ENCODE measurements at regions not wholly inside any gene's neighbourhood (a gene's known extent, or its start where the extent isn't known, plus 50 kb on each side); places are given as distances from the start of the nearest gene placed in this dataset.

DNA sequence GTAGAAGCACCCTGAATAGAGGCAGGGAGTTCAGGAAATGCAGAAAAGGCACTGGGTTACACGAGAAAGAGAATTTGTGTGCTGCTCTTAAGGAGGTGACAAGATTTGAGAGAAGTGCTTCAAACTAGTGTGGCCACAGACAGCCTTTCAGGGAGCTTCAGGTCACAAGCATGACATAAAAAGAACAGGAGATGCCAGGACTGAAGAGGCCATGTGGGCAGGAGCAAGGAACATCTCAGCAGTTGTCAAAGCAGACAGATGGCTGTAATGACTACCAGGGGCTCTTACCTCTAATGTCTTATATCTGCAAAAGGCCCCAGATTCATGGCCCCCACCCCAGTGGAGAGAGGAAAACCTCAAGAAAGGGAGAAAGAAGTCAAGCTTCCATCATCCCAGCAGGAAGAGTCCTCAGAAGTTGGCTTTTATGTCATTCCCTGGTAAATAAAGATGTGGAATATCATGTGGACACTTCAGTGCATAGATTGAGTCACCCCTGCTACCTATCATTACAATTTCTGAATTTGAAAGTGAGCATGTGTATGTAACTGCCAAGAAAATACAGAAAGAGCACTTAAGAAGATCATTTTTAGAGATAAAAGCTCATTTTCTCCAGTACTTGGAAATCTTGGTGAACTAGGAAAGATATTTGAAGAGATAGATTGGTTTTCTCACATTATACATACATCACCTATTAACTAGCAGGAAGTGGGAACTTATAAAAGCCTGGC is 214.4 kb upstream of the RORB start:
- DNase-seq, result no peak

DNA sequence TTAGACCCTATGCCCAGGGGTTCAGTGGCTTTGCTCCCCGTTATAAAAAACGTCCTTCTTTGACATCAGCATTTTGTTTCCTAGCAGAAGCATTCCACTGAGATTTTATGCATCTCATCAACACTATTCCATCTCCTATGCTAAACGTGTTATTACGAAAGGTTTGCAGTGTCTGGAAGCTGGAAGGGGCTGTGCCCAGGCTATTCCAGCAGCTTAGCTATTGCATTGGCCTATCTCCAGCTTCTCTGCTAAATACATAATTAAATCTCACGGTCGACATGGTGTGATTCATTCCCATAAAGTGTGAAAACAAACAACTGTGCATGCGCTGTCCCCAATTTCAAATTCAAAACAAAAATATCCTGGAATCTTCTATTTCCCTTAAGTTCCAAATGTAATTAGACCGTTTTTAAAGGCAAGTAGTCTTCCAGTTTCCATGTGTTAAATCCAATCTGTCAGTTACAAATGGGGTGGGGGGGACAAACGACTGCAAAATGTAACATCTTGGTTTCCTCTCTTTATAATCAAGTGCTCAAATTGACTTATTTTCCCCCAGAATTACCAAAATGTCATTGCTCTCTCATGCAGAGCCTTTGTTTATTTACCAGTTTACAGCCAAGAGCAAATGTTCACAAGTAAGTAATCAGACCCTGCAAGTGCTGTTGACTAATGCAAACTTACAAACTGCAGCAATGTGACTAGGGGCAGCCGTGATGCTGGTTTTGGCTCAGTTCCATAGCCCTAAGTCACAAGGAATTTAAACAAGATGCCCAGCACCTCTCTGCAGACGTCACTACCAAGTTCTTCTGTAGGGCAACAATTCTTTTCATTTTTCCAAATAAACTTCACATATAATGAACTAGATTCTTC is 212.3 kb upstream of the RORB start:
- no peak for DNase-seq

DNA sequence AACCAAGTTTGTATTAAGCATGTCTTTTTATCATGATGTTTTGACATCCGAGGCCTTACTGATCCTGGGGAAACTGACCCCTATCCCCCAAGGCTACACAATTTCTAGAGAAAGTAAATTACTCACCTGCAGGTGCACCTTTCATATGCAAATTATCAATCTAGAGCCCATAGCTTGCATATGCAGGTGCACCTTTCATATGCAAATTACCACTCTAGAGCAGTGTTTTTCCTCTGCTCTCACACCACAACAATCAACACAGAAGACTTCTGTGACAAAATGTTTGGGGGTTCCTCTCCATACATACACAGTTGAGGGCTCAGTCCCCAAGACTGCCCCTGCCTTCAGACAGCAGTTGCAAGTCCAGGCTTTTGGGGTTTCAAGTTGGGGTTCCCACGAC is 203.7 kb upstream of the RORB start:
- DNase-seq, result no peak

DNA sequence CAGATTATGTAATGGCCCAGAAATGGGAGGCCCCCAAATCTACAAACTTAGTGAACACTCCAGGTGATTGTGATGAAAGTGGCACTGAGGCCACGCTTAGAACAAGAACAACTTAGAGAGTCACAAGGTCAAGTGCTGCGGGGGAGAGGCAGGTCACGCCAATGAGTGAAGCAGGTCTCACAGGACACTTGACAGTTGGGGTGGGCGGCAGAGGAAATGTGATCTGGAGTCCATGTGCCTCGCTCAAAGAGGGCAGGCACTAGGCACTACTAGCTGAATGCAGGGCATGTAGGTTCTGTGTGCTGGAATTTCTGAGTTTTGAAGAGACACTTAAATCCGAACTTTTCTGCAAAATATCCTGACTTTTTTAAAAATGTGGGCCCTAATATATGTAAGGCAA is 193.2 kb upstream of the RORB start:
- DNase-seq, result no peak

DNA sequence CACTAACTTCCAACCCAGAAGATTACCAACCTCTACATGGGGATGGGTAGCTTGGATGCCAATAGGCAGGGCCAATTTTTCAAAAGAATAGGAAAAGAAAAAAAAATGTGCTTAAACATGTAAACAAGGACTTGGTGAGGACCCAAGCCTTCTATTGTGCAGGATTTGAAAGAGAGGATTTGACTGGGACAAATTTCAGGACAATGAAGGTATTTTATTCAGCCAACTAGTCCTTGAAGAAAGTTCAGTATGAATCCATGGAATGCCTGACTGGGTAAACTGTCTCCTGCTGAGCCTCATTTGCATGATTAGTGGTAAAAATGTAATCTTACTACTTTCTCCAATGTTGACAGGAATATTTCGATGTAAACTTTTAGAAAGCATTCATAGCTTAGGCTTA is 192.5 kb upstream of the RORB start:
- DNase-seq, result no peak

DNA sequence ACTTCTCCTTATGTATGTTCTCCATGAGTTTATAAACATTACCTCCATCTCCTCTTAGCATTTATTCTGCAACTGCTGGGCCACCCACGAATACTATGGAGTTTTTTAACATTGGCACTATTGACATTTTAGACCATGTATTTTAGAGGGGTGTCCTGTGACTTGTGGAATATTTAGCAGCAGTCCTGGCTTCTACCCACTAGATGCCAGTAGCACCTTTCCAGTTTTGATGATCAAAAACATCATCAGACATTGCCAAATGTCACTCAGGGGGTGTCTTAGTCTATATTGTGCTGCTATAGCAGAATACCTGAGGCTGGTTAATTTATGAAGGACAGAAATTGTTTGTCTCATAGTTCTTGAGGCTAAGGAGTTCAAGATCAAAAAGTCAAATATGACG is 187.5 kb upstream of the RORB start:
- DNase-seq, result no peak

DNA sequence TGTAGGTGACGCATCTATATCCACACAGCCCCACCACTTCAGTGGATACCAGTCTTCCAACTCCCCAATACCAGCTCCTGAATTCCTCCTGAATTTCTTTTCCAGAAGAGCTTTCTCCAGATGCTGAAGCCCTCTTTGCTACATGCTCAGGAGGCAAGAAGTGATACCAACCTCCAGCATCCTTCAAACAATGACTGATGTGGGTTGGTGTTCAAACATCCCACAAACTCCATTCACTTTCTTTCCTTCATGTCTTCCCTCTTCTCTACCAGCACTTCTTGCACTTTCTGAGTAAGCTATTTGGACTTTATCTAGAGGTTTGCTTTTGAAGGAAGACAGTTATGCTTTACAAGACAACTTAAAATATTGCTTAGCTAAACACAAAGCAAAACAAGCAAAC is 179.9 kb upstream of the RORB start:
- DNase-seq, result no peak

DNA sequence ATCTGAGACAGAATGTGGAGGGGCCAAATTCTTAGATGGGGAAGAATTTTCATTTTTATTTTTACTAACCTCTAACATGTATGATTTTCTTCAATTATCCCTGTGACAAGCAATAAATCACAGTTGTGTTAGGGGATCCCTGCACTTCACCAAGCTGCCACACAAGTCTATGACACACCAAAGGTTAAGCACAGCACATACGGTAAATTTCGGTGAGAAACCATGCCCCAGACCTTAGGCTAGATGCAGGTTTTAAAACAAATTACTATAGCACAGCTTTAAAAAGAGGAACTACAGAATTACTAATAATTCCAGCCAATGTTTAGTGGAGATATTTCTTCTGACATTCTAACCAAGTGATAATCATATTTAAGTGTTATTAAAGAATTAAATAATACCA is 175.7 kb upstream of the RORB start:
- no peak for DNase-seq

DNA sequence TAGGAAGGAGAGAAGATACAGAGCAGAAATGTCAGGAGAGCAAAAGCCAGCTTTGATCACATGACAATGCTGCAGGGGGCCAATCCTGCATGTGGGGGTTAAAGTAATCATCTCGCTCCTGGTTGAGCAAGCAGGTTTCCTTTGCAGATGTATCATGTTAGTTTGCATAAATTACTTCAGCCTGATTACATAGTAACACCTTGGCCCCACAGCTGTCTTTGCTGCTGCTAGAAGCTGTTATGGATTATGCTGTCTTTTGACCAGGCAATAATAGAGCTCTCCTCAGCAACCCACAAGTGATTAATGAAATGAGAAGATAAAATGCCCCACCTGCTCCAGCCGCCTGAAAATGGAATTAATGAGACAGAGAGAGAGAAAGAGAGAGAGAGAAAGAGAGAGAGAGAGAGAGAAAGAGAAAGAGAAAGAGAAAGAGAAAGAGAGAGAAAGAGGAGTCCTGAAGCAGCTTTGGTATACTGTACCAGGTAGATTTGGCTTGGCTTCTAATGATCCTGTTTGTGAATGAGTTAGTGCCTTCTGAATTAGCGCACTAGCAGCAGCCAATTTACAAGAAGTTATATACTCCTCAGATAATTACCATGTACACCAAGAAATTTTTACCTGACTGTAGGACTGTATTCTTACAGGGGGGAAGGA is 174.3 kb upstream of the RORB start:
- no peak for DNase-seq

DNA sequence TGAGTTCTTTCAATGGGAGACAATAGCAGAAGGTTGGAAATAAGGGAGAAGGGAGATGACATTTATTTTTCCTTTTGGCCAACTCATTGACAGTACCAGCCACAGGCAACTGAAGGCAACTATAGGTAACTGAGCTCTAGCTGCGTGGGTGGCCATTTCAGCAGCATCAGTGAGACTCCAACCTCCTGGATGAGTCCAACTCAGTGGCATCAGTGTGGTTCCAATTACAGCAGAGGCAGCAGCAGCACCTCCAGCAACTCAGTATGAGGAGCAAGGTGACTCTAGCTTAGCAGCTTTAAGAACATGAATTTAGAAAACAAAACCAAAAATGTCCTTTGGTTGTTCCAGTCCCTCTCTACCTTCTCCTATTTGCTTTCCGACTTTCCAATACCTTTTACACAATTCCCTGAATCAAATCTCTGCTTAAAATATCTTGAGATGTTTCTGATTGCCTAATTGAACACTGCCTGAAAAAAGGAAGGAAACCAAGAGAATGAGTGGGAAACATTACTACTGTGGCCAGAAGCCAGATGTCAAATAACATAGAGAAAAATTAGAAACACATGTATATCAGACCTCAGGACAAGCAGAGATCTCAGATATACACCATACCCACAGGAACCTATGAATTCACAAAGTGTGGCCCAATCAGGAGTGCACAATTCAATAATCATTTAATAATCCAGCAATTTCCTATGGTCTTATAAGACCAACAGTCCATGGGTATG is 166.5 kb upstream of the RORB start:
- no peak for DNase-seq

DNA sequence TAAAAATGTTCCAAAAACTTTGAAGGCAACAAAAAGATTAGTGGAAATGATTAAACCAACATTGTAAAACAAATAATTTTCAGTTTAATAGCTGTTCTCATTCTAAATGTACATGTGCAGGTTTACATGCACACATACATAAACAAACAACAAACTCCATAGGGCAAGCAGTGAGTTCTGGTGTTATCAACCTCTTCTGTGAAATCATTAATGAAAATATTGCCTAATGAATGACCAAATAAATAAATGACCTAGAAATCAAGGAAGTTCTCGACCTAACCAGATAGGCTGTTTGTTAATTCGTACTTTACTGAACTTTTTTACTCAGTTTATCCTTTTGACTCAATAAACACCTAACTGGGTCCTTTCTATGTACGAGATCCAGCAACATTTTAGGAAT is 165.5 kb upstream of the RORB start:
- DNase-seq, result no peak

DNA sequence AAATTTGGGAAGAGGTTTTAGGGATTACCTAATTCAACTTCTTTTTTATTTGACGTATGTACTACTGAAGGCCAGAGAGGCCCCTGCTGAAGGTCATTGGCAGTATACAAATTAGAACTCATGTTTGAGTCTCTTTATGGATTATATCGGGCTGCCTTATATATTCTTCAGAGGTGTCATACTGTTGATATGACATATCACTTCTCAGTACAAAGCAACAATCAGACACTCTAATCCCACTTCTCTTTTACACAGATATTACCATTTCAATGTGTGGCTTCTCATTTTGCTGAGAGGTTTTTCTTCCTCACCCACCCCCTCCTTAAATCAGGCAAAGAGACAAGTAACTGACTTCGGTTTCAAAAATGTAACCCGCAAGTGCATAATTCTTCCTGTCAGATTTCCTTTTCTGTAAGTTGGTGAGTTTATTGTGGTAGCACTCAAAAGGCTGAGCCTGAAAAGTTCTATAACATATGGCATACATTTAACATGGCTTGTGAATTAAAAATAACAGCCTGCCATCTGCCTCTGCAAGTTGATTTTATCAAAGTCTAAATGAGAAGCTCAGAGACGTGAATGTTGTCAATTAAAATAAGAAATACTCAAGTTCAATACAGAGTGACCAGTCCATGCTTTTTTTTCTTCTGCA is 163.6 kb upstream of the RORB start:
- DNase-seq, result no peak

DNA sequence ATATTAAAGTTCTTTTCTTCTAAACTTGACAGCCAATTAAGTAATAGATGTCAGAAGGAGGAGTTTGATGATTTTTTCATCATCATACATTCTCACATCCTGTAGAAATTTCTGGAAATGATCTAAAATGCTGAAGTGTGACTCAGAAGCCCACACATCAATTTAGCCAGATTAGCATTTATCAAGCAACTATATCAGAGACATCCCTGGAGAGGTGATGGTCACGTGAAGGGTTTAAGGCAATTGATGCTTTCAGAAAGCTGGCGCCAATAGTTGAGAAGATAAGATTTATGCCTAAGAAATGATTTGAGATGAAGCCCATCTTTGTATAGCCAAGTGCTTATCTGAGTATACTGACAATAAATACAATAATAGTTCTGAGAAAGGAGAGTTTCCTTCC is 162.9 kb upstream of the RORB start:
- DNase-seq, result no peak

DNA sequence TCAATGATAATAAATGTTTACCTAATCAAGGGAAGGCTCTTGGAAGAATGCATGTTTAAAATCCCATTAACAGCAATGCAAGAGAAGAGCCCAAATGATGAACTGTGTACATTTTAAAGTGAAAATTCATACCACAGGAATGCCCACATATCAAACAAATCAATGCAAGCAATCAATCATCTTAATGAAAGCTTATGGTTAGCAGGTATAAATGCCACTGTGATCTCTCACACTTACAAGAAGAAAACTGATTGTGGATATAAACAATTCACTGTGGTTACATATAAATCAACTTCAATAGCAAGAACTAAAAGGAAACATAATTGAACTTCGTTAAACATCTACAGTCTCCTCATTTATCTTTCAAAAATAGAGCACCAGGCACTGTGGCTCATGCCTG is 161.0 kb upstream of the RORB start:
- no peak for DNase-seq

DNA sequence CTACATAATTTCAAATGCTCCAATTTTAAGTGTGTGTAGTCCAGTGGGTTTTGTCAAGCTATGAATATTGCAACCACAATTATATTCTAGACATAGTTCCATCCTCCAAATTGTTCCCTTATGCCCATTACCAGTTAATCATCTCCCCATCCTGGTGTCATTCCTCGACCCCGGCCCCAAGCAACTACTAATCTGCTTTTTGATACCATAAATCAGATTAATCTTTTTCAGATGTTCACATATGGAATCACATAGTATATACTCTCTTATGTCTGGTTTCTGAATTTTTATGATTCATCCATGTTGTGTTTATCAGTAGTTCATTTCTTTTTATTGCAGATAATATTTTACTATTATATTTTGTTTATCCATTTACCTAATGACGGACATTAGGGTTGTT is 148.4 kb upstream of the RORB start:
- no peak for DNase-seq

DNA sequence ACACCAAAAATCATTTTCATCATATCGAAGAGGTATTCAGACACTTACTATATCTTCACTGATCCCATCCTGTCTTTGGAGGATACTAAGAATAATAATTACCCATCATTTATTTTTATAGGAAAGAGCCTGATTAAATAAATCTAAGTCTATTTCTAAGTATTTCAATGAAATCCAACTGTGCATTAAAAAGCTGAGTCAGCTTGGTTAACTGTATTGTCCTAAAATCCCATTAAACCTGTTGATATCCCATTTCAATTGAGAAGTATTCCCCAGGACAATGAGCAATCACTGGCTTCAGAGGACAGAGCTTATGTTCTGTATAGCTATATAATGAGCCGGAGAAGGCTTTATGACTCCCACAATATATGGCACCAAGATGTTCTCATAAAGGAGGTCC is 142.0 kb upstream of the RORB start:
- DNase-seq, result no peak

DNA sequence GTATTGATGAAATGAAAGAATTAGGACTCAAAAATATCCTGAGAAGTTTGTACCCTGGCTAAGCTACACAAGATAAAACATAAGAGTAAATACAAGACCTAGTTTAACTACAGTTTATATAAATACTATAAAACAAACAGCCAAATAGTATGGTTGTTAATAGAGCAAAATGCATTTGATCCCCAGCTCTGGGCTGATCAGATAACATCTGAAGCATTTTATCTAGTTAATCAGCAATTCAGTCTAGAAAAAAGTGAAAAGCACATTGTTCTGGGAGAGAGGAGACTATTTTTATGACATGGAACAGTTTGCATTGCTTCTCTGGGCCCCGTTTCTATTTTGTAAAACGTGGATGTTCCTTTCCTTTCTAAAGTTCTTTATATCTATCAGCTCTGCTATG is 139.6 kb upstream of the RORB start:
- no peak for DNase-seq

DNA sequence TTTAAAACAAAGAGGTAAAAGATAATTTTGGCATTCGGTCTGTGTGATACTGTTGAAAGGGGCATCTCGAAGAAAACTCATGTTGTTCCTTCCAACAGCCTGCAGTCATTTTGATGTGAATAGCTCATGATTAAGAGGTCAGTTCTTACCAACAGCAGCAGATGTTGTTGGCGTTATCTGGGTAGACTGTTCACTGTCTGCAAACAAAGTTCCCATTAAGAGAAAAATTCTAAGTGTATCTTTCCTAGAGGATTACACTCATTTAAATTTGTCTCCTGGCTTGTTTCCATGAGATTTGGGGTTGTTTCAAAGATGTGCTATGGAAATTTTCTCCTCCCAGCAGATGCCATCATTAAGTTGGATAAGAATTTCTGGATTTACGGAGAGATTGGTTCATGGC is 138.2 kb upstream of the RORB start:
- DNase-seq, result no peak

DNA sequence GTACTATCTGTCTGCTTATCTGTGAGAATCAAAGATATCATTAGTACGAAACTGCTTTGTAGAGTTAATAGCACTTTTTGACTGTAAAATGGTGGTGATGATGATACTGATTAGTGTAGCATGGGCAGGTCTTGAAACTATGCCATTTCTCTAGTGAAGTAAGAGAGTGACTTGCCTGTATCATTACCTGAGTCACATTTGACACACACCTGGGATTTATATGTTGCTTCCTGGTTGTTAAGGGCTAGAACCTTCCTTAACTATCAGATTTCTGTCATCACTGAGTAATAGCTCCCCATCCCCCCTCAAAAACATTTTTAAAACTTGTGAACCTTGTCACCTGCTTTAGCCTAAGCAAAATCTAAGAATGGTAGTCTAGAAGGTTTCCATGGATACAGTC is 135.6 kb upstream of the RORB start:
- DNase-seq, result no peak

DNA sequence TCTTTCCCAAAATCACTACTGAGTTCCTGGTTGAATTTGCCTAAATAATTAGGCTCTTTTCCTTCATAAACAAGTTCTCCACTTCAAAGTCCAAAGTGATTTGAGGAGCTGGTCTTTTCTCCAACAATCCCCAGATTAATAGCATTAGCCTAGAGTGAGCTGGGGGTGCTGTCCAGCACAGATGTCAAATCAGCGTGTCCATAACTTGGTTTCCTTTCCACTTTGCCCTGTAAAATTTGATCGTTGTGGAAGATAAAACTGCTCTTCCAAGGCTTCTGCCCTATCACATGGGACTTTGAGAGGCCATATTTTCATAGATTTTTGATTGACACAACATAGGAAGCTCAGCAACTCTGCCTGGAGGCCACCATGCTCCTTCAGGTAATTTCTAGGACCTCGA is 134.7 kb upstream of the RORB start:
- DNase-seq, result no peak

DNA sequence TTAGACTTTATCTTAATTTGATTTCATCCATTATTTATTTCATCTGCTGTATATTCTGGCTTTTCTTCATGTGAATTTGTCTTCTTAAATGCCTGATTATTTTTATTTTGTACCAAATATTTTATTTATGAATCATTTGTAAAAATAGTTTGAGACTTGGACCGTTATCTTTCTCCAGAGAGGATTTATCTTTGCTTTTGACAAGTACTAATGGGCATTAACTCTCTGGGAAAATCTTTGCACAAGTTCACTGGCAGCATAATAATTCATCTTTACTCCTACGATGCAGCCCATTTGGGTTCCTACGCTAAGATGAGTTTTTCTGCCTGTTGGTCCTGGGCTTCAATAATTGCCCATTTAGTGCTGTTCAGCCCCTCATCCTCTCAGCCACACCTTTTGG is 131.0 kb upstream of the RORB start:
- DNase-seq, result no peak

DNA sequence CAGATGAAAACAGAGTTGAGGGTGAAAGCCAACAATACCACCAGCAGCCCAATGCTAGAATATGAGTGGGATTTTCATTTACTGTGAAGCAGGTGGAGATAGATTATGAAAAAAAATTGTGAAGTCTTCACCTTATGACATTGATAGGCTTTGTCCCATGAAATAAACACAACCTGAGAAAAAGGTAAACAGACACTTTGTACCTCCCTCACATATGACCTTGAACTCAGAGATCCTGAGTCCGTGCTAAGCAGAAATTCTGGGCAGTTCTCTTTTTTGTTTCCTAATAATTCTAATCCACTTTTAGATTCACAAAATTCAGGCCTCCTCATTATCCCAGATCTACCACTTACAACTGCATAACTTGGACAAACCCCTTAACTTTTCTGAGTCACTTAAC is 127.3 kb upstream of the RORB start:
- no peak for DNase-seq

DNA sequence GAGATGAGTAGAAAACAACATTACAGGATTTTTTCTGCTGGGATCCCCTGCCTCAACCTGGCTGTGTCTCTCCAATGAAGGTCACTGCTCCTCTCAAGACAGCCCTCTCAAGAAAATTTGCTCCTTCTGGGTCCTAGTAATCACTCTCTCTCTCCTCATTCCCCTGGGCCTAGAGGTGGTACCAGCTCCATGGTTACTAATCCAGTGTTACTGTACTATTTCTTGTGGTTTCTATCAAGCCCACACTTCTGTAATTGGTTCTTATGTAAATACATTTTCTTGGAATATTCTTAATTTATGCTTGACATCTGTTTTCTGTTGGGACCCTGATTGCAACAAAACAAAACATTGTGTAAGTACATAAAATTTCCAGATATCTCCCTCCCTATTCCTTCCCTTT is 123.8 kb upstream of the RORB start:
- DNase-seq, result no peak
